HG03196 (cell line): ENCODE measurements at regions not wholly inside any gene's neighbourhood (a gene's known extent, or its start where the extent isn't known, plus 50 kb on each side); places are given as distances from the start of the nearest gene placed in this dataset.

ENCODE experiments used
- ATAC-seq: cut with Tn5 transposase; IDR thresholded peaks from one replicate; pipeline ENCODE4 v1.9.1; 2021; ENCODE audit not compliant: unreplicated experiment

GRCh38 chr12:41936333-41936732, 208.3 kb downstream of the GXYLT1 start:
- no peak for ATAC-seq

- ATAC-seq, result no peak
These were observed 208.8 kb downstream of the GXYLT1 start for GRCh38 chr12:41935911-41936310.

GRCh38 chr12:41932470-41932991, 212.1 kb downstream of the GXYLT1 start:
- no peak for ATAC-seq

GRCh38 chr12:41930866-41931437, 213.7 kb downstream of the GXYLT1 start:
- no peak for ATAC-seq

GRCh38 chr12:41924111-41924510, 220.6 kb downstream of the GXYLT1 start:
- ATAC-seq, result no peak

- no peak for ATAC-seq
These were observed 221.3 kb downstream of the GXYLT1 start for GRCh38 chr12:41923351-41923750.

GRCh38 chr12:41920355-41920754, 224.3 kb downstream of the GXYLT1 start:
- ATAC-seq, result no peak

GRCh38 chr12:41919526-41920261, 225.0 kb downstream of the GXYLT1 start:
- no peak for ATAC-seq

GRCh38 chr12:41919048-41919447, 225.6 kb downstream of the GXYLT1 start:
- ATAC-seq, result no peak

- ATAC-seq, result no peak
These were observed 226.7 kb downstream of the GXYLT1 start for GRCh38 chr12:41917938-41918341.

- ATAC-seq, result no peak
These were observed 227.5 kb downstream of the GXYLT1 start for GRCh38 chr12:41917181-41917580.

GRCh38 chr12:41910578-41911320, 233.9 kb downstream of the GXYLT1 start:
- ATAC-seq, result no peak

- ATAC-seq, result no peak
These were observed 236.5 kb downstream of the GXYLT1 start for GRCh38 chr12:41908206-41908605.

- ATAC-seq, result no peak
These were observed 237.1 kb downstream of the GXYLT1 start for GRCh38 chr12:41907550-41907949.

GRCh38 chr12:41907021-41907420, 237.7 kb downstream of the GXYLT1 start:
- no peak for ATAC-seq

GRCh38 chr12:41905759-41906297, 238.8 kb downstream of the GXYLT1 start:
- no peak for ATAC-seq

- ATAC-seq, result no peak
These were observed 239.5 kb downstream of the GXYLT1 start for GRCh38 chr12:41905073-41905758.

- no peak for ATAC-seq
These were observed 240.6 kb downstream of the GXYLT1 start for GRCh38 chr12:41904041-41904440.

GRCh38 chr12:41903014-41903708, 241.5 kb downstream of the GXYLT1 start:
- no peak for ATAC-seq

- no peak for ATAC-seq
These were observed 245.1 kb downstream of the GXYLT1 start for GRCh38 chr12:41899577-41899976.
